BJ (cell line): ENCODE measurements at regions not wholly inside any gene's neighbourhood (a gene's known extent, or its start where the extent isn't known, plus 50 kb on each side); places are given as distances from the start of the nearest gene placed in this dataset.

ENCODE experiments used
- CTCF ChIA-PET: fragments of 350-600 bp; formaldehyde crosslinking; extraction: SDS; loops from one replicate; lab custom pipeline; 2021; ENCODE audit warnings: antibody characterized with exemption, inconsistent platforms; lab: Yijun Ruan, JAX
- POLR2A ChIA-PET: fragments of 300-600 bp; sonication (Branson Sonifier 250); formaldehyde crosslinking; extraction: SDS; loops from one replicate; lab custom pipeline; 2021; ENCODE audit warnings: antibody characterized with exemption; lab: Charles Lee
- DNase-seq: peaks from one replicate; pipeline ENCODE4 v3.0.0-alpha.2; 2011; ENCODE audit warnings: low read depth
- H3K27me3 ChIP-seq: 2 replicates; pipeline ENCODE4 v1.6.0; 2011; ENCODE audit warnings: low read length; ENCODE audit not compliant: control insufficient read depth, insufficient read depth
- H3K36me3 ChIP-seq: 2 replicates; pipeline ENCODE4 v1.5.1; 2011; ENCODE audit warnings: low read length; ENCODE audit not compliant: control insufficient read depth, insufficient read depth
- H3K4me3 ChIP-seq: 2 replicates; pipeline ENCODE4 v1.5.1; 2011; ENCODE audit warnings: low read depth, mild to moderate bottlenecking, control low read depth, low read length
- CTCF ChIP-seq: IDR thresholded peaks from 2 replicates; pipeline ENCODE4 v1.5.1; 2011; ENCODE audit warnings: low read depth, mild to moderate bottlenecking, control low read depth, inconsistent platforms, low read length, moderate library complexity; ENCODE audit not compliant: insufficient read depth

DNA sequence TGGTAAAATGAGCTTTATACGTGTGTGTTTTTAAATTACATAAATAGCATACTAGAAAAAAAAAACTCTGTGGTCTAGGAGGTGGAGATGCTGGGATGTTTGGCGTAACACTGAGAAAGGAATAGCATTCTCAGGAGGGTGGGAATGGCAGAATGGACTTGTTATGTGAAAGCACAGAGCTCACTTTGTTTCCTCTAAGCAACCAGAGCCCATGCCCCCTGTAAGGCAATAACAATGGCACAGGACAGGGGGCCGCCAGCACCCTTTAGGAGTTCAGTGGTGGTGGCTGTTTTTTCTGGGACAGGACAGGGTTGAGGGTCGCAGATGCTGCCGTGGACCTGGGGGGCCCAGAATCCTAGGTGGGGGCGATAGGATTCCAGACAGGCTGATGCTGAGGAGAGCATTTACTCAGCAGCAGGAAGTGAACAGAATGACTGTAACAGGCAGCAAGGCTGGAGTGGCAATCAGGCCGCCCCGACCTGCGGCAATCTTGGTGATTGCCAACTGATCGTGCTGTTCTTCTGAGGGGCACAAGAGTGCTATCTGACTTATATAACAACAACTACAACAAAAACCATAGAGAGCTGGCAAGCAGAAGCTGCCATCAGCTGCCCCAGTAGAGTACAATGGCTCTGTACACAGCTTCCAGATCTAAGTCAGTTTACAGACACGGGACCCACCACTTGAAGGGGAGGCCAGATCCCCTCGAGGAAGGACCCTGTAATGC lies 160.4 kb downstream of the UACA start:
- no peak for TF ChIP-seq CTCF
- CTCF ChIA-PET = no interaction called here
- POLR2A ChIA-PET = no interaction called here
- H3K36me3 ChIP-seq = no peaks in the 10 kb centered on the region
- DNase-seq = no peak
- H3K27me3 ChIP-seq = no peaks in the 10 kb centered on the region
- no peak overlapping the region for H3K4me3 ChIP-seq

- POLR2A ChIA-PET = no interaction called here
- CTCF ChIA-PET = no interaction called here
- no peaks in the 10 kb centered on the region for H3K36me3 ChIP-seq
- TF ChIP-seq CTCF = no peak
- no peak for DNase-seq
- H3K27me3 ChIP-seq = no peaks in the 10 kb centered on the region
- H3K4me3 ChIP-seq = no peak overlapping the region
Measured at GRCh38 chr15:70602281-70602680, 161.1 kb downstream of the UACA start.

GRCh38 chr15:70597945-70598344 lies 165.4 kb downstream of the UACA start:
- DNase-seq = no peak
- Histone ChIP-seq H3K4me3 (no peak overlapping the region), H3K36me3 (no peaks in the 10 kb centered on the region), H3K27me3 (no peaks in the 10 kb centered on the region)
- POLR2A ChIA-PET = no interaction called here
- no peak for TF ChIP-seq CTCF
- CTCF ChIA-PET = interaction anchor here (0.8 to 1.6 kb wide), 3 partner anchors 9 to 22 kb away, joined by 3 to 4 read pairs (median 3); no protein-coding TSS in a partner anchor

DNA sequence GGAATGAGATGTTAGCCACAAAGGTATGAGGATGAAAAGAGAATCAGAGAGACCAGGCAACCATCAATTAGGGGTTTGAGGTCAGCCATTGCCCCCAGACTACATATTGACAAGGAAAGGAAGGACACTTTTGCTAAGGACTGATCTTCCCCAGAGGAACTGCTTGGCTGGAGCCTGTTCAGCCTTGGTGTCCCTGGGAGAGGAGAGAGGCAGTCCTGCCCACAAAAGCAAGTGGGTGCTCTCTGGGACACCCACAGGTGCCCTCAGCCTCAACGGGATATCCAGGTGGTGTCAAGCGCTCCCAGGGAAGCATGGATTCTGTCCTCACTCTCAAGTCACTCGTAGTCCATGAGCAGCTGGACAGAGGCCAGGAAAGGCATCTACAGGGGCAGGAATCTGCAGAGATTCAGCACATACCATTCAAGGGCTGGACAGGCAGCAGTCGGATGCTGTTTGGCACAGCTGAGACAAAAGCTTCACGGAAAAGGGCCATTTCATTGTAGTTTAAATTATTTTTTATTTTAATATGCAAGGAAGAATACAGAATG lies 166.2 kb downstream of the UACA start:
- H3K27me3 ChIP-seq = no peaks in the 10 kb centered on the region
- CTCF ChIA-PET = interaction anchor here (0.8 to 1.6 kb wide), 2 partner anchors 10 to 21 kb away, joined by 3 to 4 read pairs; no protein-coding TSS in a partner anchor
- H3K36me3 ChIP-seq = no peaks in the 10 kb centered on the region
- no peak overlapping the region for H3K4me3 ChIP-seq
- DNase-seq = no peak
- POLR2A ChIA-PET = interaction anchor here (0.6 to 1.4 kb wide), 3 partner anchors 9 to 276 kb away, joined by 3 to 13 read pairs (median 4); no protein-coding TSS in a partner anchor
- no peak for TF ChIP-seq CTCF

- POLR2A ChIA-PET = interaction anchor here (0.6 to 1.4 kb wide), 3 partner anchors 9 to 276 kb away, joined by 3 to 13 read pairs (median 4); no protein-coding TSS in a partner anchor
- H3K36me3 ChIP-seq = no peaks in the 10 kb centered on the region
- TF ChIP-seq CTCF = no peak
- no peak overlapping the region for H3K4me3 ChIP-seq
- peak; percentile 44 for DNase-seq
- CTCF ChIA-PET = interaction anchor here (1.2 to 1.6 kb wide), 2 partner anchors 11 to 86 kb away, joined by 4 read pairs; no protein-coding TSS in a partner anchor
- no peaks in the 10 kb centered on the region for H3K27me3 ChIP-seq
Measured at GRCh38 chr15:70596354-70597055, 166.9 kb downstream of the UACA start.
